HCT116 (cell line): ENCODE measurements at regions not wholly inside any gene's neighbourhood (a gene's known extent, or its start where the extent isn't known, plus 50 kb on each side); places are given as distances from the start of the nearest gene placed in this dataset.

Experiments
- ATAC-seq: fragments of 200-7000 bp; cut with Tn5 transposase; 2 replicates; pipeline ENCODE4 v1.9.1; 2020; ENCODE audit warnings: mild to moderate bottlenecking, moderate library complexity
- BruUV-seq: library from RNA; stranded (reverse); fragments of 400-500 nt; replicated peaks from 2 replicates; lab custom pipeline; 2021; lab: Mats Ljungman, UMichigan
- CTCF ChIA-PET: fragments of 300-600 bp; sonication (Branson Sonifier 250); formaldehyde crosslinking; loops from one replicate; lab custom pipeline; 2021; ENCODE audit warnings: antibody characterized with exemption; lab: Charles Lee
- POLR2A ChIA-PET: fragments of 300-600, 350-600 bp; sonication (Branson Sonifier 250); formaldehyde crosslinking; loops from one replicate; lab custom pipeline; 2021; ENCODE audit warnings: antibody characterized with exemption; lab: Charles Lee
- RAD21 ChIA-PET, 2 experiments: fragments of 300-600 bp; sonication (Branson Sonifier 250); formaldehyde crosslinking; loops; one replicate each; lab custom pipeline; 2023; ENCODE audit warnings: low total read pairs in 2 of 2; ENCODE audit not compliant: uncharacterized antibody in 2 of 2, unreplicated experiment in 2 of 2, low non-redundant PET in 1 of 2; lab: Charles Lee
- DNase-seq: peaks from one replicate; pipeline ENCODE4 v3.0.0-alpha.2; 2010; ENCODE audit warnings: low read depth, low spot score
- H2AFZ ChIP-seq: fragments of 200-600 bp; shearing (Covaris generic), sonication (generic); 2 replicates; pipeline ENCODE4 v1.6.1; 2017; ENCODE audit warnings: low read depth, mixed run types, mixed read lengths, antibody characterized with exemption, low read length; ENCODE audit not compliant: poor library complexity, severe bottlenecking
- H3K27ac ChIP-seq: 2 replicates; pipeline ENCODE4 v1.5.1; 2012; ENCODE audit warnings: low read depth, low read length
- H3K27me3 ChIP-seq: fragments of 200-600 bp; sonication (generic); 2 replicates; pipeline ENCODE4 v1.6.1; 2016; ENCODE audit warnings: mixed run types, low read length, mixed read lengths; ENCODE audit not compliant: insufficient read depth
- H3K36me3 ChIP-seq, 2 experiments: fragments of 200-500 bp in 1 of 2; fragments of 200-600 bp in 1 of 2; sonication (Bioruptor generic) in 1 of 2; sonication (generic) in 1 of 2; 2 replicates each; pipeline versions ENCODE4 v1.5.1 to v1.6.1; 2014 to 2016; ENCODE audit warnings: low read length in 2 of 2, inconsistent platforms in 1 of 2, mixed read lengths in 1 of 2, mixed run types in 1 of 2; ENCODE audit not compliant: insufficient read depth in 2 of 2, control insufficient read depth in 1 of 2
- H3K4me1 ChIP-seq, 2 experiments: fragments of 200-600 bp in 1 of 2; sonication (generic) in 1 of 2; 2 replicates each; pipeline versions ENCODE4 v1.5.1 to v1.6.1; 2012 to 2017; ENCODE audit warnings: low read length in 2 of 2, inconsistent platforms in 1 of 2, mild to moderate bottlenecking in 1 of 2, mixed read lengths in 1 of 2, mixed run types in 1 of 2, moderate library complexity in 1 of 2; ENCODE audit not compliant: insufficient read depth in 2 of 2, control insufficient read depth in 1 of 2
- H3K4me2 ChIP-seq: fragments of 200-600 bp; sonication (generic); 2 replicates; pipeline ENCODE4 v1.6.1; 2017; ENCODE audit warnings: mixed run types, low read length, mixed read lengths
- H3K4me3 ChIP-seq, 2 experiments: fragments of 200-600 bp in 1 of 2; sonication (generic) in 1 of 2; replicated peaks in 1 of 2; 2 replicates each; pipeline ENCODE4 v1.5.1; 2011 to 2016; ENCODE audit warnings: low read length in 2 of 2, control low read depth in 1 of 2, low read depth in 1 of 2, mild to moderate bottlenecking in 1 of 2, mixed read lengths in 1 of 2, mixed run types in 1 of 2
- H3K79me2 ChIP-seq: fragments of 200-600 bp; sonication (generic); 2 replicates; pipeline ENCODE4 v1.6.1; 2017; ENCODE audit warnings: mild to moderate bottlenecking, mixed run types, low read length, moderate library complexity, mixed read lengths; ENCODE audit not compliant: insufficient read depth
- H3K9ac ChIP-seq: fragments of 200-600 bp; sonication (generic); 2 replicates; pipeline ENCODE4 v1.6.1; 2016; ENCODE audit warnings: low read length, mixed read lengths
- H3K9me2 ChIP-seq: fragments of 200-600 bp; sonication (generic), shearing (Covaris generic); 2 replicates; pipeline ENCODE4 v1.6.1; 2017; ENCODE audit warnings: mixed run types, mild to moderate bottlenecking, moderate library complexity; ENCODE audit not compliant: insufficient read depth
- H3K9me3 ChIP-seq, 2 experiments: fragments of 200-500 bp in 1 of 2; fragments of 200-600 bp in 1 of 2; sonication (Bioruptor generic) in 1 of 2; sonication (generic) in 1 of 2; 2 replicates each; pipeline ENCODE4 v1.6.1; 2014 to 2017; ENCODE audit warnings: low read length in 2 of 2, mixed read lengths in 2 of 2, inconsistent platforms in 1 of 2, low read depth in 1 of 2, mild to moderate bottlenecking in 1 of 2, mixed run types in 1 of 2, moderate library complexity in 1 of 2; ENCODE audit not compliant: control insufficient read depth in 1 of 2, insufficient read depth in 1 of 2
- H4K20me1 ChIP-seq: fragments of 200-600 bp; sonication (generic), shearing (Covaris generic); 2 replicates; pipeline ENCODE4 v1.6.1; 2017; ENCODE audit warnings: mixed run types, mild to moderate bottlenecking, moderate library complexity; ENCODE audit not compliant: insufficient read depth
- CBX3 ChIP-seq: IDR thresholded peaks from 2 replicates; pipeline ENCODE4 v1.6.1; 2012; ENCODE audit warnings: low read depth
- FOSL1 ChIP-seq: IDR thresholded peaks from 2 replicates; pipeline ENCODE4 v1.6.1; 2012; ENCODE audit warnings: low read depth
- RAD21 ChIP-seq: IDR thresholded peaks from 2 replicates; pipeline ENCODE4 v1.6.1; 2012; ENCODE audit warnings: low read depth, mild to moderate bottlenecking
- SP1 ChIP-seq: IDR thresholded peaks from 2 replicates; pipeline ENCODE4 v1.6.1; 2012; ENCODE audit warnings: low read depth
- SRF ChIP-seq: IDR thresholded peaks from 2 replicates; pipeline ENCODE4 v1.6.1; 2012; ENCODE audit warnings: low read depth
- intact Hi-C: fragments of 100-400 bp; cut with micrococcal nuclease; formaldehyde crosslinking; loops from 2 replicates; pipeline ENCODE4 v1.10.0; 2022
- TF ChIP-seq, protein P1 (sequence below): IDR thresholded peaks from 2 replicates; pipeline ENCODE4 v1.6.1; 2012; ENCODE audit warnings: low read depth
- TF ChIP-seq, protein P2 (sequence below): IDR thresholded peaks from 2 replicates; pipeline ENCODE4 v1.6.1; 2012
- TF ChIP-seq, protein P3 (sequence below), 3 experiments: fragments of 200-600 bp in 1 of 3; sonication (generic) in 1 of 3; IDR thresholded peaks in 2 of 3; conservative IDR thresholded peaks in 1 of 3; 2 replicates each; pipeline ENCODE4 v1.5.1; 2012 to 2017; ENCODE audit warnings: low read depth in 2 of 3, low read length in 2 of 3, antibody characterized with exemption in 1 of 3, borderline replicate concordance in 1 of 3, control low read depth in 1 of 3, mild to moderate bottlenecking in 1 of 3, mixed read lengths in 1 of 3, mixed run types in 1 of 3, moderate library complexity in 1 of 3; ENCODE audit not compliant: insufficient read depth in 1 of 3

- TF ChIP-seq, protein P1, sequence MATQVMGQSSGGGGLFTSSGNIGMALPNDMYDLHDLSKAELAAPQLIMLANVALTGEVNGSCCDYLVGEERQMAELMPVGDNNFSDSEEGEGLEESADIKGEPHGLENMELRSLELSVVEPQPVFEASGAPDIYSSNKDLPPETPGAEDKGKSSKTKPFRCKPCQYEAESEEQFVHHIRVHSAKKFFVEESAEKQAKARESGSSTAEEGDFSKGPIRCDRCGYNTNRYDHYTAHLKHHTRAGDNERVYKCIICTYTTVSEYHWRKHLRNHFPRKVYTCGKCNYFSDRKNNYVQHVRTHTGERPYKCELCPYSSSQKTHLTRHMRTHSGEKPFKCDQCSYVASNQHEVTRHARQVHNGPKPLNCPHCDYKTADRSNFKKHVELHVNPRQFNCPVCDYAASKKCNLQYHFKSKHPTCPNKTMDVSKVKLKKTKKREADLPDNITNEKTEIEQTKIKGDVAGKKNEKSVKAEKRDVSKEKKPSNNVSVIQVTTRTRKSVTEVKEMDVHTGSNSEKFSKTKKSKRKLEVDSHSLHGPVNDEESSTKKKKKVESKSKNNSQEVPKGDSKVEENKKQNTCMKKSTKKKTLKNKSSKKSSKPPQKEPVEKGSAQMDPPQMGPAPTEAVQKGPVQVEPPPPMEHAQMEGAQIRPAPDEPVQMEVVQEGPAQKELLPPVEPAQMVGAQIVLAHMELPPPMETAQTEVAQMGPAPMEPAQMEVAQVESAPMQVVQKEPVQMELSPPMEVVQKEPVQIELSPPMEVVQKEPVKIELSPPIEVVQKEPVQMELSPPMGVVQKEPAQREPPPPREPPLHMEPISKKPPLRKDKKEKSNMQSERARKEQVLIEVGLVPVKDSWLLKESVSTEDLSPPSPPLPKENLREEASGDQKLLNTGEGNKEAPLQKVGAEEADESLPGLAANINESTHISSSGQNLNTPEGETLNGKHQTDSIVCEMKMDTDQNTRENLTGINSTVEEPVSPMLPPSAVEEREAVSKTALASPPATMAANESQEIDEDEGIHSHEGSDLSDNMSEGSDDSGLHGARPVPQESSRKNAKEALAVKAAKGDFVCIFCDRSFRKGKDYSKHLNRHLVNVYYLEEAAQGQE: no peak
- no peak for TF ChIP-seq CBX3
- TF ChIP-seq RAD21: no peak
- no peak for TF ChIP-seq SP1
- TF ChIP-seq, protein P2, sequence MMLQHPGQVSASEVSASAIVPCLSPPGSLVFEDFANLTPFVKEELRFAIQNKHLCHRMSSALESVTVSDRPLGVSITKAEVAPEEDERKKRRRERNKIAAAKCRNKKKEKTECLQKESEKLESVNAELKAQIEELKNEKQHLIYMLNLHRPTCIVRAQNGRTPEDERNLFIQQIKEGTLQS: no peak
- TF ChIP-seq, all 23 proteins: peak for 0
These were observed 456.6 kb upstream of the POT1 start (continued) for GRCh38 chr7:125386211-125386610.

- ChIA-PET CTCF (no interaction called here), RAD21 (no interaction called here)
- BruUV-seq: no TSS peak
These were observed 453.7 kb upstream of the POT1 start for GRCh38 chr7:125383324-125383723.

More at GRCh38 chr7:125383324-125383723, 453.7 kb upstream of the POT1 start:
- no peaks in the 10 kb centered on the region for H3K27me3 ChIP-seq
- TF ChIP-seq RAD21 (peak; percentile 16; the same call in 1 of the 2 replicates), FOSL1 (no peak), SRF (no peak)
- TF ChIP-seq, protein P3, sequence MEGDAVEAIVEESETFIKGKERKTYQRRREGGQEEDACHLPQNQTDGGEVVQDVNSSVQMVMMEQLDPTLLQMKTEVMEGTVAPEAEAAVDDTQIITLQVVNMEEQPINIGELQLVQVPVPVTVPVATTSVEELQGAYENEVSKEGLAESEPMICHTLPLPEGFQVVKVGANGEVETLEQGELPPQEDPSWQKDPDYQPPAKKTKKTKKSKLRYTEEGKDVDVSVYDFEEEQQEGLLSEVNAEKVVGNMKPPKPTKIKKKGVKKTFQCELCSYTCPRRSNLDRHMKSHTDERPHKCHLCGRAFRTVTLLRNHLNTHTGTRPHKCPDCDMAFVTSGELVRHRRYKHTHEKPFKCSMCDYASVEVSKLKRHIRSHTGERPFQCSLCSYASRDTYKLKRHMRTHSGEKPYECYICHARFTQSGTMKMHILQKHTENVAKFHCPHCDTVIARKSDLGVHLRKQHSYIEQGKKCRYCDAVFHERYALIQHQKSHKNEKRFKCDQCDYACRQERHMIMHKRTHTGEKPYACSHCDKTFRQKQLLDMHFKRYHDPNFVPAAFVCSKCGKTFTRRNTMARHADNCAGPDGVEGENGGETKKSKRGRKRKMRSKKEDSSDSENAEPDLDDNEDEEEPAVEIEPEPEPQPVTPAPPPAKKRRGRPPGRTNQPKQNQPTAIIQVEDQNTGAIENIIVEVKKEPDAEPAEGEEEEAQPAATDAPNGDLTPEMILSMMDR (IDR thresholded peaks at IDR 0.05 in 2 of 3, conservative IDR thresholded peaks at IDR 0.05 in 1 of 3; ENCODE audit: borderline replicate concordance in 1 of 3, insufficient read depth in 1 of 3, low read depth in 2 of 3, low read length in 2 of 3): peak in 2 of 3 experiments; percentile 25 to 32; a peak in 2 of 6 replicates
- no peak overlapping the region for H2AFZ ChIP-seq
- POLR2A ChIA-PET: no interaction called here
- no peaks in the 10 kb centered on the region for H3K36me3 ChIP-seq
- intact Hi-C loops: no loop called here
- H3K27ac ChIP-seq: no peak overlapping the region
- H3K4me2 ChIP-seq: no peak overlapping the region
- H3K79me2 ChIP-seq: no peaks in the 10 kb centered on the region
- H3K4me3 ChIP-seq: no peak overlapping the region
- peak; percentile 59 for ATAC-seq
- no peak overlapping the region for H3K9ac ChIP-seq
- no peaks in the 10 kb centered on the region for H3K9me2 ChIP-seq
- H3K9me3 ChIP-seq: no peaks in the 10 kb centered on the region
- no peak for DNase-seq
- H4K20me1 ChIP-seq: no peaks in the 10 kb centered on the region
- no peaks in the 10 kb centered on the region for H3K4me1 ChIP-seq
